Endodermal cell (in vitro differentiated cells): ENCODE measurements at regions not wholly inside any gene's neighbourhood (a gene's known extent, or its start where the extent isn't known, plus 50 kb on each side); places are given as distances from the start of the nearest gene placed in this dataset.

ENCODE experiments used
- DNase-seq: peaks from one replicate; pipeline ENCODE4 v3.0.0-alpha.2; 2017
- H3K27ac ChIP-seq: 2 replicates; pipeline ENCODE4 v1.5.1; 2013; ENCODE audit warnings: mild to moderate bottlenecking, low read depth, low read length, moderate library complexity
- H3K27me3 ChIP-seq: 2 replicates; pipeline ENCODE4 v1.6.1; 2013; ENCODE audit warnings: mild to moderate bottlenecking, low read length, moderate library complexity; ENCODE audit not compliant: insufficient read depth, control insufficient read depth, poor library complexity, severe bottlenecking
- H3K36me3 ChIP-seq: 2 replicates; pipeline ENCODE4 v1.7.0; 2013; ENCODE audit warnings: mild to moderate bottlenecking, low read length, moderate library complexity; ENCODE audit not compliant: control insufficient read depth, insufficient read depth
- H3K4me1 ChIP-seq: one replicate; pipeline ENCODE4 v1.7.0; 2013; ENCODE audit warnings: low read length; ENCODE audit not compliant: control insufficient read depth, insufficient read depth
- H3K4me3 ChIP-seq: 2 replicates; pipeline ENCODE4 v1.5.1; 2013; ENCODE audit warnings: mild to moderate bottlenecking, low read length, moderate library complexity
- H3K9ac ChIP-seq: 2 replicates; pipeline ENCODE4 v1.6.1; 2013; ENCODE audit warnings: mild to moderate bottlenecking, low read length, moderate library complexity; ENCODE audit not compliant: poor library complexity, severe bottlenecking; ENCODE audit errors: extremely low read depth
- H3K9me3 ChIP-seq: 2 replicates; pipeline ENCODE4 v1.6.1; 2013; ENCODE audit warnings: mild to moderate bottlenecking, low read length, moderate library complexity; ENCODE audit not compliant: control insufficient read depth
- H3K27ac Mint-ChIP-seq: 2 replicates; pipeline ENCODE4 v1.8.0; 2020; ENCODE audit warnings: mixed read lengths
- H3K27me3 Mint-ChIP-seq: 2 replicates; pipeline ENCODE4 v1.8.0; 2021; ENCODE audit warnings: mild to moderate bottlenecking, mixed read lengths; ENCODE audit not compliant: insufficient read depth
- H3K36me3 Mint-ChIP-seq: 2 replicates; pipeline ENCODE4 v1.8.0; 2020; ENCODE audit warnings: low read depth, mixed read lengths
- H3K4me1 Mint-ChIP-seq: 2 replicates; pipeline ENCODE4 v1.8.0; 2020; ENCODE audit warnings: mixed read lengths
- H3K4me3 Mint-ChIP-seq: 2 replicates; pipeline ENCODE4 v1.8.0; 2020; ENCODE audit warnings: mild to moderate bottlenecking, moderate library complexity, mixed read lengths
- H3K9me3 Mint-ChIP-seq: 2 replicates; pipeline ENCODE4 v1.8.0; 2020; ENCODE audit warnings: mild to moderate bottlenecking, mixed read lengths
- WGBS, 2 experiments: methylation state at CpG; one replicate each; pipeline versions ENCODE4 v1.1.5 to v1.1.7; 2013; ENCODE audit warnings: missing lambda C conversion rate in 2 of 2, mixed read lengths in 1 of 2; ENCODE audit not compliant: insufficient coverage in 1 of 2, insufficient read length in 1 of 2; 5-methylcytosine and 5-hydroxymethylcytosine counted together
- TF ChIP-seq, protein P1 (sequence below): fragments of 200-600 bp; sonication (generic); conservative IDR thresholded peaks from 2 replicates; pipeline ENCODE4 v1.5.0; 2021; ENCODE audit warnings: antibody characterized with exemption, mild to moderate bottlenecking

DNA sequence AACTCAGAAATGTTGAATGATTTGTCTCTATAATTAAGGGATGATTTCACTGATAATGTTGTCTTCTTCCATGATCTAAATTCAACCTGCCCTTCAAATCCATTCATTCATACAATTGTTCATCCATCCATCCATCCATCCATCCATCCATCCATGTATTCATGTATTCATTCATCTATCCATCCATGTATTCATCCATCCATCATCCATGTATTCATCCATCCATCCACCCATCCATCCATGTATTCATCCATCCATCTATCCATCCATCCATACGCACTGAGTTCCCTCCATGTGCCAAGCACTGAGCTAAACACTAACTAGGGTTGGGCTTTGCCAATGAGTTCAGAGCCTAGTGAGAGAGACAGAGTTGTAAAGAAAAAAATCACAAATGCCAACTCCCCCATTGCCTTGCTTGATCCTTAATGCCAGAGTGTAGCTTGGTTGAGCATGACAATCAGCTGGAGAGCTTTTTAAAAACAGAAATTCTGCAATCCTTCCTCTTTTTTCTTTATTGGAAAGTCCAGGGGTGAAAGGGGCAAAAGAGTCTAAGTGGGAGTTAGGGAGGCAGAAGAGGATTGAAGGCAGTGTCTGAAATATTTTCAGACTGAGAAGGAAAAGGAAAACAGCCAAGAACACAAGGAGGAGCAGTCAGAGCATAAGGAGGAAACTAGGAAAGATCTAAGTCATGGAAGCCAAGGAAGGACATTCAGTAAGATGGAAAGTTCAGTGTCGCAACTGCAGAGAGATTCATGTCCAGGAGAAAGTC is 92.4 kb upstream of the ERG start:
- WGBS, 2 experiments, result 89 to 100% methylated on average over 2 of the region's 2 CpGs

DNA sequence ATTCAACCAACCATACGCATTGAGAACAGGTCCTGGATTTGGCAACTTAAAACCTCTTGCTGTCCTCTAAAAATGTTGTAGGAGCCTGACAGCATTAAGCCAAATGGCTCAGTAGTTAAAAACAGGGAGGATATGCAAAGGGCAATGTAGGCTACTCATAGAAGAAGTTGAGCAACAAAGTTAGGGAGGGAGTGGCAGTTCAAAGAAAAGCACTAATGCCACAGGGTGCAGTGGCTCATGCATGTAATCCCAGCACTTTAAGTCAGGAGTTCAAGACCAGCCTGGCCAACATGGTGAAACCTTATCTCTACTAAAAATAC is 92.9 kb upstream of the ERG start:
- no peaks in the 10 kb centered on the region for H3K9me3 Mint-ChIP-seq
- H3K27me3 Mint-ChIP-seq, result no peaks in the 10 kb centered on the region
- H3K4me1 ChIP-seq, result no peaks in the 10 kb centered on the region
- no peaks in the 10 kb centered on the region for H3K4me1 Mint-ChIP-seq
- no peak overlapping the region for H3K9ac ChIP-seq
- TF ChIP-seq, protein P1, sequence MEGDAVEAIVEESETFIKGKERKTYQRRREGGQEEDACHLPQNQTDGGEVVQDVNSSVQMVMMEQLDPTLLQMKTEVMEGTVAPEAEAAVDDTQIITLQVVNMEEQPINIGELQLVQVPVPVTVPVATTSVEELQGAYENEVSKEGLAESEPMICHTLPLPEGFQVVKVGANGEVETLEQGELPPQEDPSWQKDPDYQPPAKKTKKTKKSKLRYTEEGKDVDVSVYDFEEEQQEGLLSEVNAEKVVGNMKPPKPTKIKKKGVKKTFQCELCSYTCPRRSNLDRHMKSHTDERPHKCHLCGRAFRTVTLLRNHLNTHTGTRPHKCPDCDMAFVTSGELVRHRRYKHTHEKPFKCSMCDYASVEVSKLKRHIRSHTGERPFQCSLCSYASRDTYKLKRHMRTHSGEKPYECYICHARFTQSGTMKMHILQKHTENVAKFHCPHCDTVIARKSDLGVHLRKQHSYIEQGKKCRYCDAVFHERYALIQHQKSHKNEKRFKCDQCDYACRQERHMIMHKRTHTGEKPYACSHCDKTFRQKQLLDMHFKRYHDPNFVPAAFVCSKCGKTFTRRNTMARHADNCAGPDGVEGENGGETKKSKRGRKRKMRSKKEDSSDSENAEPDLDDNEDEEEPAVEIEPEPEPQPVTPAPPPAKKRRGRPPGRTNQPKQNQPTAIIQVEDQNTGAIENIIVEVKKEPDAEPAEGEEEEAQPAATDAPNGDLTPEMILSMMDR, result no peak
- no peak overlapping the region for H3K4me3 ChIP-seq
- no peak overlapping the region for H3K27ac ChIP-seq
- H3K36me3 Mint-ChIP-seq, result no peaks in the 10 kb centered on the region
- peaks cover 5% of the 10 kb centered on the region for H3K27me3 ChIP-seq
- no peaks in the 10 kb centered on the region for H3K9me3 ChIP-seq
- WGBS, 2 experiments, result 94 to 98% methylated on average over 1 of the region's 1 CpG
- no peak for DNase-seq
- H3K4me3 Mint-ChIP-seq, result no peak overlapping the region
- H3K36me3 ChIP-seq, result no peaks in the 10 kb centered on the region
- H3K27ac Mint-ChIP-seq, result no peak overlapping the region

More for the DNA sequence above, 92.4 kb upstream of the ERG start:
- Mint-ChIP-seq H3K27ac (no peak overlapping the region), H3K4me3 (no peak overlapping the region), H3K4me1 (no peaks in the 10 kb centered on the region), H3K27me3 (no peaks in the 10 kb centered on the region), H3K36me3 (no peaks in the 10 kb centered on the region), H3K9me3 (no peaks in the 10 kb centered on the region)
- Histone ChIP-seq H3K27ac (no peak overlapping the region), H3K4me1 (no peaks in the 10 kb centered on the region), H3K4me3 (no peak overlapping the region), H3K36me3 (no peaks in the 10 kb centered on the region), H3K9me3 (no peaks in the 10 kb centered on the region), H3K27me3 (peaks cover 5% of the 10 kb centered on the region), H3K9ac (no peak overlapping the region)
- TF ChIP-seq, protein P1, result no peak
- DNase-seq, result no peak

DNA sequence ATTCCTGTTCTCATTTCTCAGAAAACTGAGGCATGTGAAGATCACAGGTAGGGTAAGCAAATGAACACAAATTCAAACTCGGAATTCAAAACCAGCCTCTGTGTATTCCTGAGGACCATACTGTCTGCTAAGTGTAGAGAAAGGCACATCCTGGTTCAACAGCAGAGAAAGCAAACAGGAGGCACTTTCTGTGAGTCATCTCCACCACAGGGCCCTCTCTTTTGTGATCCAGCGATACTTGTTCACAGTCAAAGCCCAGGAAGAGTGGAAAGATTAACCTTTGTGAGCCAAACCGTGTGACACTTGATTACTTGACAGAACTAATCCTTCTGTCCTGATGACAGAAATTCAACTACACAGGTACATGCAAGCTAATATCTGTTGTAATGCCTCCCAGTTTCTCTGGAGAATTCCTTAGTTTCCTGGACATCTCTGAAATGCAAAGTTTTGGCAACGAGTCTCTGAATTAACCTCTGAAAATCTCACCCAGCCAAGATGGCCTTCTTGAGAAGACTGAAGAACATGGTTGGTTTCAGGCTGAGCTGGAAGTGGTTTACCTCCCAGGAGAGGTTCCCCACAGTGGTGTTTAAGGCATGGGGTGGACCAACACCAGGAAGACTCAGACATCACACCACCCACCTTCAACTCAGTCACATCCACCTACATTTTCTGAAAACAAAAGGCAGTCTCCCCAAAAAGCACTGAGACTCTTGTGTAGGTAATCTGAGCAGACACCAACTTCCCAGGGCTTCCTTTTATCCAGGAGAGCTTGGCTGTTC is 98.2 kb upstream of the ERG start:
- H3K27ac ChIP-seq, result no peak overlapping the region
- Mint-ChIP-seq H3K27me3 (no peaks in the 10 kb centered on the region), H3K9me3 (no peaks in the 10 kb centered on the region), H3K4me3 (no peak overlapping the region), H3K36me3 (no peaks in the 10 kb centered on the region), H3K27ac (no peak overlapping the region), H3K4me1 (no peaks in the 10 kb centered on the region)
- no peak overlapping the region for H3K4me3 ChIP-seq
- DNase-seq, result no peak
- H3K27me3 ChIP-seq, result no peaks in the 10 kb centered on the region
- TF ChIP-seq, protein P1, result no peak
- no peak overlapping the region for H3K9ac ChIP-seq
- no peaks in the 10 kb centered on the region for H3K9me3 ChIP-seq
- H3K36me3 ChIP-seq, result no peaks in the 10 kb centered on the region
- no peaks in the 10 kb centered on the region for H3K4me1 ChIP-seq
- WGBS, 2 experiments, result 68 to 69% methylated on average over 3 to 4 of the region's 4 CpGs
